ENCODE measurements at regions not wholly inside any gene's neighbourhood (a gene's known extent, or its start where the extent isn't known, plus 50 kb on each side); places are given as distances from the start of the nearest gene placed in this dataset.

DNA sequence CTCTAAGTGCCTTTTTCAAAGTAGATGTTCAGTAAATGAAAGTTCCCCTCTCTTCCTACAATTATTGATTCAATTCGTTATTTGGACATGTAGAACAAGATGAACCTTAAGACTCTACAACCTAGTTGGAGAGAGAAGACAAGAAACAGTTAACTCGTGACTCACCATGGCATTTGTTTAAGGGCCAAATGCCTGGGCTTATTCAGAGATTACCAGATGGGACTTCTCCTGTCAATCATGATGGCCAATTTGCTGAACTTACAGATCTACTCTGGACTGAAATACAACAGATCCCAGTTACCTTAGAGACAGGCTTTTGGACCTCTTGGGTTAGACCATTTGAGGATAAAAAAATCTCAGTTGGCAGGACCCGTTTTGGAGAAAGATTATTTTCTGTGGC is 93.5 kb downstream of the C1orf94 start:
- no peak for DNase-seq

GRCh38 chr1:34272152-34272551 is 95.4 kb downstream of the C1orf94 start:
- DNase-seq, result no peak

DNA sequence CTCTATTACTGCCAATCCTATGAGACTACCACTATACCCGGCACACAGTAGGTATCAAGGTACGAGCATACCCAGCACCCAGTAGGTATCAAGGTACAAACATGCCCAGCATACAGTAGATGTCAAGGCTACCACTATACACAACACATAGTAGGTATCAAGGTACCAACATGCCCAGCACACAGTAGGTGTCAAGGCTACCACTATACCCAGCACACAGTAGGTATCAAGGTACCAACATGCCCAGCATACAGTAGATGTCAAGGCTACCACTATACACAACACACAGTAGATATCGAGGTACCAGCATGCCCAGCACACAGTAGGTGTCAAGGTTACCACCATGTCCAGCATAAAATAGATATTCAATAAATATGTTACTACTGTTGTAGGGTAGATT is 98.4 kb downstream of the C1orf94 start:
- DNase-seq, result no peak

- no peak for DNase-seq
Measured at GRCh38 chr1:34276606-34277005, 99.9 kb downstream of the C1orf94 start.

- no peak for DNase-seq
Measured at GRCh38 chr1:34277150-34277549, 100.4 kb downstream of the C1orf94 start.

DNA sequence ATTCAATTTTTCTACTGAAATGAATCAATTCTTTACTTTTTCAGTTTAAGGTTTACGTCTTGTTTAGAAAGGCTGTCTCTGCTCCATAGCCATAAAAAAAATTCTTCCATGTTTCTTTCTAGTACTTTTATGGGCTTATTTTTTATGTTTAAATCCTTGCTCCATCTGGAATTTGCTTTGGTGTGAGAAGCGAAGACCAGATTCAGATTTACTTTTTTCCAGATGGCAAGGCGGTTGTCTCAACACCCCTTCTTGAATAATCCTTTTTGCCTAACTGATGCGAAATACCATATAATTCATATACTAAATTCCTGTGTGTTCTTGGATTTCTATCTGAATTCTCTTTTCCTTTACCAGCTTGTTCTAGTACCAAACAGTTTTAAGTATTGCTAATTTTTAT is 101.5 kb downstream of the C1orf94 start:
- no peak for DNase-seq

GRCh38 chr1:34279971-34280370 is 103.3 kb downstream of the C1orf94 start:
- no peak for DNase-seq

DNA sequence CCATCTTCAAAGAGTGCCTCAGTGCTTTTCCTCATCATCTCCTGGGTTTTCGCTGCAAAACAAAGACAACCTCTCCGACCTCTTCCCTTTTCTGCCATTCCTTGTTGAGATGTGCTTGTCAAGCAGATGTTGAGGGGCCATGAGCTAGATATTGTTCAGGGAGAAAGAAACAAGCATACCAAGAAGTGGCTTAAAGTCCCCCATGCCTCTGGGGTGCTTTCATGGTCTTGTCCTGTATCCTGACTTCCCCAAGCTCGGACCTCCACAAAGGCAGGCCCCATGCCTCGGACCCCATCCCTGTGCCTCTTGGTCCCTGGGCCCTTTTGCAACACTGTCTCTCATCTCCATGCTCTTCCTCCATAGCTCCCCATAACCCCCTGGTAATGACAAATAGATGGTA is 103.8 kb downstream of the C1orf94 start:
- no peak for DNase-seq

GRCh38 chr1:34283142-34283541 is 106.4 kb downstream of the C1orf94 start:
- DNase-seq, result no peak

DNA sequence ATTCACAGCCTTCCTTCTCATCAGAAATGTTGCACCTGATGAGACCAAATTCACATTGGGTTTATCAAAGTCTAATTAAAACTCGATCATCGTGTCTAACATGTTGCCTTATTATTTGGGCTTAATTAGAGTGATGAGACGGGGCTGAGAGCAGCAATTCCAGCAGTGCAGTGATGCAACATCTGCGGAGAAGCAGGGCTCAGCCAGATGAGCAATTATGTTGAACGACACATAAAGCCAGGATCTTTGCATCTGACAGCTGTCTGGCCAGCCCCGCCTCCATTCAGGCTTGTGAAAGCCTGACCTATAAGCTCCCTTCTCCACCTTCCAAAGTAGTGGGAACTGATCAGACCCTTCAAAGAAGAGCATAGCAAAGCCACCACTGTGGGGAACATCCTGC is 109.8 kb downstream of the C1orf94 start:
- no peak for DNase-seq

DNA sequence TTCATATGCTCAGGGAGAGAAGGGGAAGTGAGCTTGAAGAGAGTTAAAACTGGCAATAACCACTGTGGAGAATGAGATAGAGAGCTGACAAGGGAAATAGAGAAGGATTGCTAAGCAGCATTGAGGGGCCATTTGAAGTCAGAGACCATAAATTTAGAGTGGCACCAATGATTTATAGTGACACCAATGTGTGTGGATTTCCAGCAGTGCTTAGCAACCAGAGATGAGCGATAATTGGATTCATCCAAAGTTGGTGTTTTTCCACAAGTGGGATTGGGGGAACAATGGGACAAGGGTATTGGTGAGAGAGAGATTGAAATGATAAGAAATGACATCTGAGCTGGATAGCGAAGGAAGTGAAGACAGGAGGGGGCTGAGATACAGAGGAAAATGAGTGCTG is 114.1 kb downstream of the C1orf94 start:
- no peak for DNase-seq

DNA sequence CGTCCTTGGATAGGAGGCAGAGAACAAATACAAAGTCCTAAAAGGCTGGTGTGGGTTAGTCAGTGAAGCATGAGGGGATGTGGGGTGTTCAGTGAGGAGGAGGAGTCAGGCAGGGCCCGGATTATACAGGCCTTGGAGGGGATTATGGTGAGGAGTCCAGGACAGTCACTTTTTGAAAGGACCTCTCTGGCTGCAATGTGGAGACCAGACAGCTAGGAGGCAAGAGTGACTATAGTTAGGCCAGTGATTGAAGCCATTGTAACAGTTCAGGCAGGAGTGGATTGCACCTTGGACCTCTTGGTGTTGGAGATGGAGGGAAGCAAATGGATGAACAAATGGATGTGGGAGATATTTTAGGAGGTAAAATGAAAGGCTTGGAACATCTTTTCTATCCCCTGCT is 115.8 kb downstream of the C1orf94 start:
- DNase-seq, result no peak

DNA sequence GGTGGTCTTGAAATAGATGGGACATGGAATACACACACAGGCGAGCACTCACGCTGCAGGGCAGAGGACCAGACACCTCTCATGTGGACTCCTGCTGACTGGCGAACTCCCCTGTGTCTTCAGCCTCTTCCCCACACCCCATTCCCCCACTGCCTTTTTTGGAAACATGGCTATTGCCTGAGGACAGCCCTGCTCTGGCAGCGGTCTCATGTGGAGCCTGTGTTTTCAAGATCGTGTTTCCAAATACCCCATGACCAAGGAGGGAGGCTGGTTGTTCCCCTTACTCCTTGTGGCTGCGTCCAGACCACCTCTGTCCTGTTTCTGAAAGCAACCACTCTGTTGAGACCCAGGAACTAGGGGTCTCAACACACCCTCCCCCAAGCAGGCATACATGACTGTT is 119.4 kb downstream of the C1orf94 start:
- DNase-seq, result no peak

GRCh38 chr1:34302798-34303197 is 126.1 kb downstream of the C1orf94 start:
- no peak for DNase-seq

DNA sequence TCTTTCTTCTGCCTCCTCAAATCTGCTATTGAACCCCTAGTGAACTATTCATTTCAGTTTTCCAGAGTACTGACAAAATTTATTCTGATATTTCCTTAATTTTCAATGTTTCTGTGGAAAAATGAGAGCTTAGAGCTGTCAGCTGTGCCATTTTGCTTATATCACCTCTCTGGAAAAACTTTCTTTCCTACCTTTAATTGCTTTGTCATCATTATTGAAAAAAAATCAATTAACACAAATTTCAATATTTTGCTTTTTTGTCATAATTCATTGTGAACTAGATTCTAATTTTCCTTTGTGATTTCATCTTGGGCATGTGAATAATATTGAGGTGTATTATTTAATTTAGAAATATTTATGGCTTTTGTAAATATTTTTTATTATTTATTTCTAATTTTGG is 126.5 kb downstream of the C1orf94 start:
- DNase-seq, result no peak

DNA sequence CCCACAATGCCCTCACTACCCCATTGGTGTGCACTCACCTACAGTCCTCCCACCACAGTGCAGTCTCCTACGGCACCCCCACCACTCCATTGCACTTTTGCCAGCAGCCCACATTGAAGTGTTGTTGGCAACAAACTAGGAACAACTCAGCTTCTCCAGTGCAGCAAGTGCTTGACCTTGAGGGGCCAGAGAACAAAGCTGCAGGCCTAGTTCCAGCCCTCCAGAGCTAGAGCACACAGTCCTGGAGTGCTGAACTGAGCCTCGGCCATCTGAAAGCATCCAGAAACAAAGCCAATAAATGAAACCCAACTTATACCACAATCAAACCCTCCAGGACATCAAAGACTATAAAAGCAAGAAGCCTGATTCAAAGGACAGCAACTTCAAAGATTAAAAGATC is 129.9 kb downstream of the C1orf94 start:
- DNase-seq, result no peak

DNA sequence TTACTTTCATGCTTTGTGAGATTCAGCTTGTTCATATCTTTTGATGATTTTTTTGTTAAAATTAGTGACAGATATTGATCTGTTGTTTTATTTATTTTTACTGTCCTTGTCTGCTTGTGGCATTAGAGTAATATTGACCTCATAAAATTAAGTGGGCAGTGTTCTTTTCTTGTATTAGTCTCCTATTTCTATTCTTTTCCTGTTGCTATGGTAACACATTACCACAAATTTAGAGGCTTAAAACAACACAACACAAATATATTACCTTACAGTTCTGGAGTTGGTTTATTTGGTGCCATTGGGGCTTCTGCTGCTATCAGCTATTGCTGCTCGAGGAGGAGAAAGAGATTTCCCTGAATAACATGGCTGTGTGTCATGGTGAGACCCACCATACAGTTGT is 135.7 kb downstream of the C1orf94 start:
- no peak for DNase-seq

- DNase-seq, result no peak
Measured at GRCh38 chr1:34315974-34316373, 139.3 kb downstream of the C1orf94 start.

GRCh38 chr1:34316773-34317172 is 140.1 kb downstream of the C1orf94 start:
- DNase-seq, result no peak

DNA sequence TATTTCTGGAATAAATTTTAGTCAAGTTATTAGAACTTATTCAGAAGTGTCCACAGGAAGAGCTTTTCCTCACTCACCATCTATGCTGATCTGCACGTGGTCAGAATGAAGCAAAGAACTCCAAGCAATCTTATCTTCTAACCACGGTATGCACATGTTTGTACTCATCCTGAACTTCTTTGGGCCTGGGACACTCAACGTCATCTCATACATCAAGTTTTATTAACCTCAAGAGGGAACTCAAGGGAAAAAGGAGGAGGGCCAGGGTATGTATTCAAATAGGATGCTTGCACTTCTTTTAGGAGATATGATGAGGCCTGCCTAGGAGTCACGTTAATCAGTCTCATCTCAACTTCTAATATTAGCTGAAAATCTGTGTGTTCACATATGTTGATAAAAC is 142.5 kb downstream of the C1orf94 start:
- DNase-seq, result no peak

DNA sequence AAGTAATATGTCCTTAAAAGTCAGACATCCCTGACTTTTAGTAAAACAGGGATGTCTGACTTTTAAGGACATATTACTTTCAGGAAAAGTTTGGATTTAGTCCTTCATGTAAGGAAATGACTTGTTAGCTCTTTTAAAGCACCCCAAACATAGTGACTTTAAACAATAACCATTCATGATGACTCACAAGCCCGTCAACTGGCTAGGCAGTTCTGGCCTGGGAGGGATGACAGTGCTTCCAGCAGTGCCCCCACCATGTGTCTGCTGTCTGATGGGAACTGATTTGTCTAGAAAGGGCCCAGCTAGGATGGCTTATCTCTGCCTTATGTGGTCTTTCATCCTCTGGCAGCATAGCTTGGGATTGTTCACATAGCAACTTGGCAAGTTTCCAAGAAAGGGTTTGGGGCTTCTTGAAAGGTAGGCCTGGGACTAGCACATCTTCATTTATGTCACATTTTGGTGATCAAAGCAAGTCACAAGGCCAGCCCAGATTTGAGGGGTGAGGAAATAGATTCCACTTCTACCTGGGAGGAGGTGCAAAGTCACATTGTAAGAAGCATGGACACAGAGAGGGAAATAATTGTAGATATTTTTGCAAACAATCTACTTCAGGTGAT is 143.5 kb downstream of the C1orf94 start:
- DNase-seq, result no peak

DNA sequence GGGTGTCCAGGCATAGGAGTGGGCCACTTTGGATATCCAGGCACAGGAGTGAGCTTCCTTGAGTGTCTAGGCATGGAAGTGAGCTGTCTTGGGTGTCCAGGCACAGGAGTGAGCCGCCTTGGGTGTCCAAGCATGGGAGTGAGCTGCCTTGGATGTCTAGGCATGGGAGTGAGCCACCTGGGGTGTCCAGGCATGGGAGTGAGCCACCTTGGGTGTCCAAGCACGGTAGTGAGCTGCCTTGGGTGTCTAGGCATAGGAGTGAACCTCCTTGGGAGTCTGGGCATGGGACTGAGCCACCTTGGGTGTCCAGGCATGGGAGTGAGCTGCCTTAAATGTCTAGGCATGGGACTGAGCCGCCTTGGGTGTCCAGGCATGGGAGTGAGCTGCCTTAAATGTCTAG is 146.3 kb downstream of the C1orf94 start:
- no peak for DNase-seq

GRCh38 chr1:34324879-34325440 is 148.3 kb downstream of the C1orf94 start:
- no peak for DNase-seq

DNA sequence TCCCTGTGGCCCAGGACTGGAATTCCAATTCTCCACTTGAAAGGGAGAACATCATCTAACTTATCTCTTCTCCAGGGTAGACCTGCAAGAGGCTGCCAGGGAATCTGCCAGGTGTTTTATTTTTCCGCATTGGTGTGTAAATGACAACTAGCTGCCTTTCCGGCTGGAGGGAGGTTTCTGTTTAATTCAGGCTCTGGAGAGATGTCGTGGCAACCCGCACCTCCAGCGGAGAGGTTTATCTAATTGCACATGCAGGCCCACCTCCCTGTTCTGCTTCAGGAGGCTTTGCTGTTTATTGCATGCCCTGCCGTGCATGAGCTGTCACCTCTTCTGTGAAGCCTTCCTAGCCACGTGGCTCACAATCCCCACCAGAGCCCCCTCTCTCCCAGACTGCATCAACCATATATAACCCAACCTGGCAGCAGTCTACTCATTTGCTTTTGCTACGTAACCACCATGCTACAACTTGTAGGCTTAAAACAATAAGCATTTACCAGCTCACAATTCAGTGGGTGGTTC is 151.6 kb downstream of the C1orf94 start:
- no peak for DNase-seq

DNA sequence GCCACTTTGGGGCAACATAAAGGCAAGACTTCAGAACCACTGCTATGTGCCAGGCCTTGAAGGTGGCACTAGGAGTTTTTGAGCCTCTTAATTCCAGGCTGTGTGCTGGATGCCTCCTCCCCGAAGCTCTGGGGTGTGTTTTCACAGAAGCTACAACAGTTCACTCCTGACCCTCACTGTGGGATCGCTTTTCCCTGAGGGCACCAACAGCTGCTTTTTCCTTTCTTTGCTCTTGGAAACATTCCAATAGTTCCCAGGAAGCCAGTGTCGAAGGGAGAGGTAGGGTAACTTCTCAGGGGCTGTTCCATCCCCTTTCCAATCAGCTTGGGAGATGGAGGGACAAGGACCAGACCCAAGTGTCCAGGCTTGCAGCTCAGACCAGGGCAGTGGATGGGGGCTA is 153.4 kb downstream of the C1orf94 start:
- DNase-seq, result no peak
